GM21381 (cell line): ENCODE measurements at regions not wholly inside any gene's neighbourhood (a gene's known extent, or its start where the extent isn't known, plus 50 kb on each side); places are given as distances from the start of the nearest gene placed in this dataset.
"Not testable (repeated sequence)": the region's sequence is repeated elsewhere in the genome, so short reads cannot be mapped to it uniquely, and the experiment has no call there.

ENCODE experiments used
- ATAC-seq: cut with Tn5 transposase; IDR thresholded peaks from one replicate; pipeline ENCODE4 v1.9.1; 2021; ENCODE audit warnings: mild to moderate bottlenecking, moderate library complexity; ENCODE audit not compliant: unreplicated experiment

GRCh38 chr18:42445359-42445758 is 490.3 kb downstream of the PIK3C3 start:
- ATAC-seq = no peak

GRCh38 chr18:42446195-42446594 is 491.2 kb downstream of the PIK3C3 start:
- ATAC-seq = no peak

GRCh38 chr18:42447688-42448087 is 492.7 kb downstream of the PIK3C3 start:
- ATAC-seq = no peak

DNA sequence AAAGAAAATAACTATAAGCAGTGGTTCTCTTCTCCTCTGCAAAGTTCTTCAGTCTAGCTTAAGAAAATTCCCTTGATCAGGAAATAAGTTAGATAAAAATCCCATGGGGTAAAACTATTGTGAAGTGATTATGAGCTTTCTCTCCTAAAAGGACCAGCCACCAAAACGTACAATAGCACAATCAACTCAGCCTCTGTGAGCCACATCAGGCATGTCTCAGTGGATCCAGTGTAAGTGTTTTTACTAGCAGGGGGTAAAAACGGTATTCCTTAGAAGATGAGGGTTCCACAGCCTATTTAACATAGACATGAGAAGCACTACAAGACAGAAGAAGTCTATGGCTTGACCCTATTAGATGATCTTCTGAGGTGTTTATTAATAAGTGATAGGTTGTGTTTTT is 503.2 kb downstream of the PIK3C3 start:
- ATAC-seq = no peak

- ATAC-seq = no peak
Observed at GRCh38 chr18:42459873-42460272, 504.8 kb downstream of the PIK3C3 start.

- no peak for ATAC-seq
Observed at GRCh38 chr18:42471885-42472284, 516.9 kb downstream of the PIK3C3 start.

GRCh38 chr18:42473611-42474010 is 518.6 kb downstream of the PIK3C3 start:
- no peak for ATAC-seq

- ATAC-seq = no peak
Observed at GRCh38 chr18:42474577-42474976, 519.5 kb downstream of the PIK3C3 start.

DNA sequence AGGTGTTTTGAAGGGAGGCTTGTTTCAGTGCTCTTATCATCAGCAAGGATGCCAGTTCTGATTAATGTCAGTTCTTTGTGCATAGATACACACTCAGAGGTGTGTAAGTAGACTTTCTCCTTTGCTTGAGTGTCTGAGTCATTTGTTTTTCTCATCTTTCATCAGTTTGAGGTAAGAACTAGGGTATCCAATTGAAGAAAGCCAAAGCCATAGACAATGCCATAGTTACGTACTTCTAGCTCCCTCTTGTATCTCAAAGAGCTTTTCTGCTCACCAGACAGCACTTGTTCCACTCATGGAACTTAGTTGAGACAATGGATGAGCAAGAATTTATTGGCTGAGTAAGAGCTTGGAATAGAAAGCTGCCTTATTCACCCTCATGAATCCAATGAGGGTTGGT is 520.1 kb downstream of the PIK3C3 start:
- no peak for ATAC-seq

- ATAC-seq = no peak
Observed at GRCh38 chr18:42477267-42477666, 522.2 kb downstream of the PIK3C3 start.

DNA sequence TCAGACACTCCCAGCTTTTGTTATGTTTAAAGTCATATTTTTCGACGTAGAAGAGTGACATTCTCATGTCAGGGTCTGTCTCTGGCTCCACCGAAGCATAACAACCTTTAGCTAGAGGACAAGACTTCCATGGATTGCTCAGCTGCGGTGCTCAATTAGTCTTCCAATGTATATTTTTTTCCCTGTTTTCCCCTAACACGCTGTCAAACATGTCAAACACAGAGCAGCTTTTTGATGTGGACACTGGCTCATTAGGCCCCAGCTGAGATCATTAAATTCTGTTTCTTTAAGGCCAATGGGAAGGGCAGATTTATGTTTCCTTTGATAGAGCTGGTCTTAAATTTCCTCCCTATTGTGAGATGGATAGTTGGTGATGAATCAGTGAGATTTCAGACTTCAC is 525.4 kb downstream of the PIK3C3 start:
- no peak for ATAC-seq

- ATAC-seq = no peak
Observed at GRCh38 chr18:42484648-42485047, 529.6 kb downstream of the PIK3C3 start.

GRCh38 chr18:42486271-42486670 is 531.2 kb downstream of the PIK3C3 start:
- no peak for ATAC-seq

GRCh38 chr18:42508683-42509296 is 553.8 kb downstream of the PIK3C3 start:
- ATAC-seq = no peak

DNA sequence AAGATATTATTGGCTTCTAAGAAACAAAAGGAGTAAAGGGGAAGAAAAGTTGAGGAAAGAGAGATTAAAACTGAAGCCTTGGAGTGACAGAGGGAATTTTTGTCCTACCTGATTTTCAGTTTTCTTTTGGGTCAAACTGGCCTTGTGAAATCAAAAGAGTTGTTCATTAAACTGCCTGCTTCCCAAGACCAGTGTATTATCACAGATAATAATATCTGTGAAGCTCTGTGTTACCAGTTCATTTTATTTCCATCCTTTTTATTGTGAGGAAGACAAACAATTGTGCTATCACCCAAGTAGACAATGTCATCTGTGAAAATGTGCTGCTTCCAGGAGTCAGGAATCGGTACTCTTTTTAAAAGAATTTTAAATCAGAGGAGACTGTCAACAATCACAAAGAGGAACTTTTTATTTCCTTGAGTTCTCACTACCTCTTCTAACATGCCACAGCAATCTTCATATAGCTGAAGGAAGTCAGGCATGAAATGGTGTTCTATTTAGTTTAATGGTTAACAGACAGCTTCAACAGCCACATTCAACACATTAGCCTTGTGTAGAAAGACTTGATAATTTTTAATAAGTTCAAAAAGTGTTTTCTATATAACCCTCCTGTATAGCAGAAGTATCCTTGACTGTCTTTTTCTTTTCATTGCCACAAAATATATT is 554.8 kb downstream of the PIK3C3 start:
- peak; percentile 85 for ATAC-seq

- ATAC-seq = no peak
Observed at GRCh38 chr18:42510540-42510939, 555.5 kb downstream of the PIK3C3 start.

- ATAC-seq = no peak
Observed at GRCh38 chr18:42513441-42513840, 558.4 kb downstream of the PIK3C3 start.

DNA sequence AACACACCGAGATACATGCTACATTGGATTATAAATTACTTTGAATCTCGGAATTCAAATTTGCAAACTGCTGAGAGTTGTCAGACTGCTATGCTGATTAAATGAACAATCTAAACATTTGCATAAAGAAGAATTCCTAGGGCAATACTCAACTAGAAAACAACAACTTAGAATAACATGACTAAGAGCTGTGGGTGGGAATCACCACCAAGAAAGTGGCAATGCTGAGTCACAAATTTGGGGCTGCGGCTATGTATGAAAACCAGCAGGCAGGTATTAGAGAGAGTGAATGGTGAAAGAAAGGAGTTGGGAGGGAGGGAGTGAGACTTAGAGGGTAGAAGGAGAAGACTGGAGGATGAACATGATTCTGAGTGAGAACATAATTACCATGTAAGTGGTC is 559.5 kb downstream of the PIK3C3 start:
- ATAC-seq = no peak

- ATAC-seq = no peak
Observed at GRCh38 chr18:42517896-42518295, 562.9 kb downstream of the PIK3C3 start.

GRCh38 chr18:42518331-42518730 is 563.3 kb downstream of the PIK3C3 start:
- not testable (repeated sequence) for ATAC-seq

DNA sequence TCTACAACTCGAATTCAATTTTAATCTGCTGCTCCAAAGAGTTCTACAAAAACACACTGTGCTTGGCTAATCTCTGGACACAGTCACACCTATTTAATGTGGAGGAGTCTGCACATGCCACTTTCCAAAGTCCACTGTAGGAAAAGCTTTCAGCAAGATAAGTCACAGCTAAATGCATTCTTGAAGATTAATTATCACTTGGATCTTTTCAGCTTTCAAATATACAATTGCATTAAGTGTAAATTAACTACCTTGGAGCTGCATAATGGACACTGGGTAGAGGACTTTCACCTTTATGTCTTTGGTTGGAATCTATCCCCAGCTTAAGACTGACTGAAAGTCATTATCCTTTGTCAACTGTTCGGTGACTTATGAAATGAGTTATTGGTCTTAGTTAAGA is 565.1 kb downstream of the PIK3C3 start:
- no peak for ATAC-seq

DNA sequence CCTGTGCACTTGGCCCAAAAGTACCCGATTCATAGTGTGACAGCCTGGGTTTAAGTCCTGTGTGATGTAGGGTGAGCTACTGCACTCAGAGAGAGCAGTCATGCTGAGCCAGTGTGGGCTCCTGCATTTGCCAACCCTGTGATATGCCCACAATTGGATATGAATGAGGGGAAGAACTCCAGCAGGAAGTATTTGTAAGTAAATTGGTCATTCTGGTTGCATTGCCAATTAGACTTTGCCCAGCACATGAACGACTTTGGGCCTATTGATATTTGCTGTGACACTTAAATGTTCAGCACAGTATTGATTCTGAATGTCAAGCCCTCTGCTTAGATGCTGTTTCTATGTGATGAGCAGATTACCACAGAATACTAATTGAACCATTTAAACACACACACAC is 570.9 kb downstream of the PIK3C3 start:
- no peak for ATAC-seq

DNA sequence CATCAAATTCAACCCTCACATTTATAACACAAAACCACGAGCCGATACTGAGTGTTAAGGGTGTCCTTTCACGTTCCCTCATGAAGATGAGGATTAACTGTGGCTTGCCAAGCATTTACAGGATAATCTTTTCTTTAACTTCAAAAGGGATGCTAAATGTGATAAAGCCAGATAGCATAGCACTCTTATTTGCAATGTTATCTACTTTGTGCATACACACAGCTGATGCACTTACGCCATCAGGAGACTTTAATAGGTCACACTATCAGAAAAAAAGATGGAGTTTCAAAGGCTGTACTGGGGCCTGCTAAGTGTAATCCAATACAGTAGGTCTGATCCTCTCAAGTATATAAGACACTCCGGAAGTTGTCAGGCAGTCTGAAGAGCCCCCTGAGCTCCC is 572.7 kb downstream of the PIK3C3 start:
- no peak for ATAC-seq
